HCEC 1CT (cell line): ENCODE measurements at regions not wholly inside any gene's neighbourhood (a gene's known extent, or its start where the extent isn't known, plus 50 kb on each side); places are given as distances from the start of the nearest gene placed in this dataset.

Experiments
- DNase-seq: peaks from one replicate; pipeline ENCODE4 v3.0.0-alpha.2; 2017

GRCh38 chr20:48164566-48165400, 379.5 kb upstream of the SULF2 start:
- no peak for DNase-seq

- no peak for DNase-seq
These were observed 378.8 kb upstream of the SULF2 start for GRCh38 chr20:48164034-48164433.

DNA sequence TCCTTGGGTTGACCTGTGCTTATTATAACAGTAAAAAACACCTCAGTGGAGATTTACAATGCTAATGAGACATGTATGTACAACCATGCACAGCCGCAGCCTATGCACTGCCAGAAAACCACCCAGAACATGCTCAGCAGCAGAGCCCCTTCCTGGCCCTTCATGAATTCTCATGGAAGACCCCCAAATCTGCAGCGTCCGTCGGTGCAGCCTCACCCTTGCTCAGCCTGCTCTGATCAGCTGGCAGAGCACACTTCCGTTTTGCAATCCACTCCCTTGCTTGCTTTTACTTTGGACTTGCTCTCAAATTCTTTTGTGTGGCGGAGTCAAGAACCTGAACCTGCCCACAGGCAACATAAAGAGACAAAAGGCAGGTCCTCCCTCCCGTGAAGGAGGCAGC, 378.2 kb upstream of the SULF2 start:
- no peak for DNase-seq

DNA sequence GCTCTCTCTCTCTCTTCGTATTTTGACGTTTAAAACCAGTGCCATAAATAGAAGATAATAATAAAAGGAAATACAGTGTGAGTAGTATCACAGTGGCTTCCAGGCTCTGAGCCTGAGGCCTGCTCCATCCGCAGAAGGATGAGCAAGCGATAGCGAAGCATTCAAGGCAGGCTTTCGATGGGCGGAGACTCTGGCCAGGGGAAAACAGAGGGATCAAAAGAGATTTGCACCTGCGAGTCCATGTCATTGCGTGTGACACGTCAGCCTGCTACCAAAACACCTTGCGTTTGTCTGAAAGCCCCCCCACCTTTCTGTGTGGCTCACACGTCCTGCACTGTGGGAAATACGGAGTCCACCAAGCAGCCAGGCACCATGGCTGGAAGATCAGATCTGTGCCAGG, 377.3 kb upstream of the SULF2 start:
- no peak for DNase-seq

GRCh38 chr20:48159145-48160008, 374.1 kb upstream of the SULF2 start:
- DNase-seq, result no peak

DNA sequence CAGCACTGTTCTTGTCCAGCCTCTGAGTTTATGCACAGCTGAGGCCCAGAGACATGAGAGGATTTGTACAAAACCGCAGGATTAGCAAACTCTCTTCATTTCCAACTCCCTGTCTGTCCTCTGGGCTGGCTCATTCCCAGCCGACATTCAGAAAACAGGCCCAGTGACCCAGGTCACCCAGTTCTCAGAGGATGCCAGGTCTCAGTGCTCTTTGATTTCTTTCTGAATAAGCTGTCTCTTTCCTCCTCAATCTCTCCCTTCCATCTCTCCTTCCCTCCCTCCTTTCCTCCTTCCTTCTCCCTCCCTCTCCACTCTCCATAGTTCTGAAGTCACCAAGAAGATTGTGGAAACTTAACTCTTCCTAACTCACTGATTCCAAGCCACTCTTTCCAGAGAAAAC, 372.7 kb upstream of the SULF2 start:
- DNase-seq, result no peak

GRCh38 chr20:48156951-48157700, 371.8 kb upstream of the SULF2 start:
- DNase-seq, result no peak

GRCh38 chr20:48156521-48156920, 371.2 kb upstream of the SULF2 start:
- no peak for DNase-seq

- no peak for DNase-seq
These were observed 370.0 kb upstream of the SULF2 start for GRCh38 chr20:48155268-48155667.

DNA sequence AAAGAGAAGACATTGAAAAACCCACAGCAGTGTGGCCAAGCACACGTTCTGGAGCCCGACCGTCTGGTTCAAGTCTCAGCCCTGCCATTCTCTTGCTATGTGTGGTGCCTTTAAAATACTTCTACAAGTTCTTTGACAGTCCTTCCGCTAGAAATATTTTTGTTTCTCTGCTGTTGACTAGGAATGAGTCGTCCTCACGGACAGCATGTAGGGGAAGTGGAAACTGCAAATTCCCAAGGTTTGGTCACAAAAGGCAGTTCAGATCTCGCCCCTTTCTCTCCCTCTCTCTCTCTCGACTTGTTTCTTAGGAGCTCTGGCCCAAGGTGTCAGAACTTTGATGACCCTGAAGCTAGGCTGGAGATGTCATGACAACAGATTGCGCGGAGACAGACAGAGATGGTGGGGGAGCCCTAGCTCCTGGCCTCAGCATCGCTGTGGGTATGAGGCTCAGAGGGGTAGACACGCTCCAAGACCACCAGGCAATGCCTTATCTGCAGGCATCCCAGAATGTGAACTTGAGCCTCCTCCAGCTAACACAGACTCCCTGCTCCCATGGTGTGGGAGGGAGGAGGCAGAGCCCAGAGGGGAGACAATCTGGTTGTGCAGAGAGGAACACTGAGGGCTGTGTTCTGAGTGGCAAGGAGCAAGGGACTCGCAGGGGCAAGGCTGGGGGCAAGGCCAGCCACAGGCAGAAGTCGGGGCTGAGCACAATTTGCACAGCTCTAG, 368.9 kb upstream of the SULF2 start:
- DNase-seq, result no peak

- DNase-seq, result no peak
These were observed 368.2 kb upstream of the SULF2 start for GRCh38 chr20:48153523-48153922.

DNA sequence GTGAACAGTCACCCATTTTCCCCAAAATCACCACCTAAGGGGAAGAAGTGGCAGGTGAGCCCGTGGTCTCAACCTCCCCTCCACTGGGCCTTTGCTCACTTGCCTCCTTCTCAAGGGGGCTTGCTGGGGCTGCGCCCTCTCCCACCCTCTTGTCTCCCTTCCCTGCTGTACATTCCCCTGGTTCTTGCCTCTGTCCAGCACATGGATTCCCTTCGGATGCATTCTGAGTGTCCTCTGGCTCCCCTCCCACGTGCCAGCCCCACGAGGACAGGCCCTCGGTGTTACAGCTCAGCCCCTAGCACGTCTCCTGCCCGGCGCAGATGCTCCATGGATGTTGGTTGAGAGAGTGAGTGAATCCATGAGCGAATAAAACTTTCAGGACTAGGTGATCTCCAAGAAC, 367.8 kb upstream of the SULF2 start:
- no peak for DNase-seq

DNA sequence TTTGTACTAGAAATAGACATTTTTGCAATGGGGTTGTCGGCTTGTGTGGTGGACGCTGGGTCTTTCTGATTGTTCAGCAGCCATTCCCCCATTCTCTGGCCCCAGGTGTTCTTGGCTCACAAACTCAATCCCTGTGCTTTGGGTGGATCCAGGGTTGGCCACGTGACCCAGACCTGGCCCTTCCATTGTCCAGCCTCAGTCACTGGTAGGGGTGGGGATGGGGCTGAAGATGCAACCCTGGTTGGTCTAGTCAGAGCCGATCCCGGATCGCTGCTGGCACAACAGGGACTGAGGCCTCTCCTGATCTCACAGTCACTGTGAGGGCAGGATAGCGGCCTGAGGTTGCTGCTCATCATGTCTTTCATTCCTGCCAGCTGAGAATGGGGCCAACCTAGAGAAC, 365.3 kb upstream of the SULF2 start:
- no peak for DNase-seq

GRCh38 chr20:48149902-48150301, 364.6 kb upstream of the SULF2 start:
- DNase-seq, result no peak

GRCh38 chr20:48148916-48149672, 363.8 kb upstream of the SULF2 start:
- no peak for DNase-seq

DNA sequence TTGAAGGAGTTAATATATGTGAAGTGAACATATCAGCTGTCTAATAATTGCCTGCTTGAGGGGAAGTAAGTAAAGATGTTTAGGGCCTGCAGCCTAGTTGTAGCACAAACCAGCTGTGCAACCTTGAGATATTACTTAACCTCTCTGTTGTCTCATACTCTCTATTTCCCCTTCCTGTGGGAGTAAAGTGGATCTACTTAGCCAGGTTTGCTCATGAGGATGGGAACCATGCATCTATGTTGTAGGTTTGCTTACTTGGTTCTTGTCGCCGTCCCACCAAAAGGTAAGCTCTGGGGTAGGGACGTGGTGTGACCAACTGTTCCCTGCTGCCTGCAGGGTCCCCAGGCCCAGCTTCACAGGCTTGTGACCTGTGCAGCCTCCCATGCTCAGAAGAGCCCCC, 362.7 kb upstream of the SULF2 start:
- DNase-seq, result no peak

DNA sequence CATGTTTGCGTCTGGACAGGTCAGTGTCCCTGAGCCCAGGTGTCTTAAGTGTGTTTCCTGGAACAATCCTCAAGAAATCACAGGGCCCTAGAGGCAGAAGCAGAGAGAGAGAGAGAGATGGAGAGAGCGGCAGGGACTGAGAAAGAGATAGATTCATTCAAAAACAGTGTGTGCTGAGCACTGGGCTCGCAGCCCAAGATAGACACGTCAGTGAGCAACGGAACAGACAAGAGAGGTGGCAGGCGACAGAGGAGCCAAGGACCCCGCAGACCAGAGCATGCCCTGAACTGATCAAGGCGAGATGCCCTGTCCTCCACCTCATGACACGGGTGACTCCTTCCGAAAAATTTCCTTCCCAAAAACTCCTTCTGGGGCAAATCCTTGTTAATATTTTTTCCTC, 362.0 kb upstream of the SULF2 start:
- no peak for DNase-seq

GRCh38 chr20:48146877-48147276, 361.6 kb upstream of the SULF2 start:
- DNase-seq, result no peak

- DNase-seq, result no peak
These were observed 361.0 kb upstream of the SULF2 start for GRCh38 chr20:48146308-48146707.

- no peak for DNase-seq
These were observed 358.3 kb upstream of the SULF2 start for GRCh38 chr20:48143435-48144081.

DNA sequence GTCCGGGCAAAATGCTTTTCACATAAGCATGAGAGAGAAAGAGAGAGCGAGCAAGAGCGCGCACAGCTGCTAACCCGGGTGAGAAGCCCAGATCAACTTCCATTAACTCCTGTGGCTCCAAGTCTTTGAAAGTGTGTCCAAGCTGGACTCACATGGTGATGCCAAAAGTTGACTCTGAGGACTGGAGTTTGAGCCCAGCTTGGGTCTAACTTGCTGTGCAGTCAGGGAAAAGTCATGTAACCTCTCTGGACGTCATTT, 357.2 kb upstream of the SULF2 start:
- no peak for DNase-seq
